Fibroblast of peridontal ligament (primary cell): ENCODE measurements at regions not wholly inside any gene's neighbourhood (a gene's known extent, or its start where the extent isn't known, plus 50 kb on each side); places are given as distances from the start of the nearest gene placed in this dataset.
"Not testable (repeated sequence)": the region's sequence is repeated elsewhere in the genome, so short reads cannot be mapped to it uniquely, and the experiment has no call there.

Experiments
- DNase-seq: peaks from one replicate; pipeline ENCODE4 v3.0.0-alpha.2; 2010; ENCODE audit errors: extremely low read depth

DNA sequence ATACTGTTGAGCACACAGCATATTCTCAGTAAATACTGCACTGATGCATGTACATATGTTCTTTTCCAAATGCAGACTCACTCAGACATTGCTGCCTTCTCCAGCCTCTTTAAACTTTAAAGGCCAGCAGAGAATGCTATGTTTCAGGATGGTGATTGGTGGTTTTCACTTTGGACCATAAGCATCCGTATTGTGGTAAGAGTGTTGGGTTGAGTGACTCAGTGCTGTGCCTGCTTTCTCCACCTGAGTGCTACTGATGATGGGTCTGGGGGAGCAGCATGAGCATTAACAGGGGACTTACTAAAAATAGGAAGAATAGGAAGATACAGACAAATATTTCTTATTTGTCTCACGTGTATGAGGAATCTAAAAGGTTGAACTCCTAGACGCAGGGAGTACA is 56.3 kb upstream of the ZNF92 start:
- no peak for DNase-seq

DNA sequence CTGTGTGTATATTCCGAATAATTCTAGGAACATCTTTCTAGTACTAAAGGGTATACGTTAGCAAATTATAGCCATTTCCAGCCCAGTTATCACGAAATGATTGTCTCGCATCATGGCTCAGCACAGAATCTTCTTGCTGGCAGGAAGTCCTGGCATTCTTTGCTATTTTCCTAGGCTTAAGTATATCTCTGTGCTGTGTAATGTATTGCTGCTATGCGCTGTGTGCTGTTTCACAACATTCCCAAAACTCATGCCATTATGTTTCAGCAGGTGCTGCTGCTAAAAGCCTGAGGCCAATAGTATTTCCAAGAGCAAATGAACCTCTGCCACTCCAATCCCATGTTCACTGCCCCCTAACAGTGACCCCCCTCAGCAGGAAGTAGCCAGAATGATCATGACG is 62.9 kb upstream of the ZNF92 start:
- DNase-seq = no peak

DNA sequence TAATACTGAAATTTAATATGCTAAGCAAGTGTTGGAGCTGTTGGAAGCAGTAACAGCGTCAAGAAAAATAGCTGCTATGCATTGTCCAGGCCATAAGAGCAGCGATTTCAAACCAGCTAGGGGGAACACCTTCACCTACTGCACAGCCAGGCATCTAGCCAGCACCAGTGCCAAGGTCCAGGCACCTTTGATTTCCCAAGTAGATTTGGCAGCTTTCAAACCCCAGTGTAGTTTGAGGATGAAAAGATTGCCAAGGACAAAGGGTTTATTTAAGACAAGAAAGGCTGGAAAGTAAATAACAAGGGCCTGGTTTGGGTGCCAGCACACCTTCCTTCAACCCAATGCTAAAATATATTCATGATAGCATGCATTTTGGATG is 65.4 kb upstream of the ZNF92 start:
- no peak for DNase-seq

DNA sequence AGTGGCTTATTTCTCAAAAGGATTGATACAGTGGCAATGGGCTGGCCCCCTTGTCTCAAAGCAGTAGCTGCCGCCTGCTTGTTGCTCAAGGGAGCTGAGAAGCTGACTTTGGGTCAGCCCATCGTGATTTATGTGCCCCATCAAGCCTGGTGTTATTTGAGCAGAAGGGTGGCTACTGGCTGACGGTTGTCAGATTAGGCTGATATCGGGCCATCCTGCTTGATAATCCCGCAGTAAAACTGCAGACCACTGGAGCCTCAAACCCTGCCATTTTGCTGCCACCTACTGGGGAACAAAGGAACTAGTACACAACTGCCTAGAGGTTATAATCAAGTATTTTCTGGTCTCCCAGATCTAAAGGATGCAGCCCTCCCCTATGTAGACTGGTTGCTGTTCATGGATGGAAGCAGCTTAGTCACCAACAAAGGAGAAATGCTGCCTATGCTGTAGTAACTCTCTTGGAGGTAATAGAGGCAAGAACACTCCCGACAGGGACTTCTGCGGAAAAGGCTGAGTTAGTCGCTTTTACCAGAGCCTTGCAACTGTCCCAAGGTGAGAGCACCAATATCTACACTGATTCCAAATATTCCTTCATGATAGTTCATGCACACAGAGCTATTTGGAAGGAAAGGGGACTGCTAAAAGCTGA is 65.9 kb upstream of the ZNF92 start:
- peak; percentile 55 for DNase-seq

DNA sequence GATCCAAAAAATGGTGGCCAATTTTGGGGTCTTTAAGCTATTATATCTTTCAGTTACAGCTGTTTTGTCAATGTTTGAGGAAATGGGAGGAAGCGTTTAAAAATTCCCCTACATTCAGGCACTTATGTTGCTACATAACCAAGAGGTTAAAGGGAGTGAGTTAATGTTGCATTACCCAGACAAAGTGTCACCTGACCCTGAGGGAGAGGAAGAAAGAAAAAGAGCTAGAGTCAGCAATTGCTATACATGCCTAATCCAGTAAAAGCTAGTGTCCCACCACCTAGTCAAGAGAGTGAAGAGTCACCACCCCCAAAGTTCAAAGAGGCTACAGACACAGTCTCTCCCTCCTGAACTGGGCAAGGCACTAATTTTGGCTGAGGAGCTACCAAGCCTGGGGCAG is 69.5 kb upstream of the ZNF92 start:
- no peak for DNase-seq

DNA sequence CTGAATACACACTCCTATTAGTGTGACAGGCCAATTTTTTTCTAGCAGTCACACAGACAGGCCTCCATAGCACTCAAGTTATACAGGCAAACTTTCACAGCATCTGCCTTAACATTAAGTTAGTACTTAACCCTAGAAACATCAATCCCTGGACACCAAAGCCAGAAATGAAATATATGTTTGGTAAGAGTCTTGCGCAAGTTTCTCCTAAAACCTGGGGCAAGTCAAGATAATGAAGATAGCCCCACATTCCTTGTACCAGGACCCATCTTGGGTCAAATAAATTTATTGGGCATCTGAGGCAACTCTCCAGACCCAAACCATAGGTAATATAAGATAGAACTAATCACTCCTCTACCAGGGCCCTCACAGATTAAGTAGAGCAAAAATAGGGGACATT is 70.8 kb upstream of the ZNF92 start:
- no peak for DNase-seq

DNA sequence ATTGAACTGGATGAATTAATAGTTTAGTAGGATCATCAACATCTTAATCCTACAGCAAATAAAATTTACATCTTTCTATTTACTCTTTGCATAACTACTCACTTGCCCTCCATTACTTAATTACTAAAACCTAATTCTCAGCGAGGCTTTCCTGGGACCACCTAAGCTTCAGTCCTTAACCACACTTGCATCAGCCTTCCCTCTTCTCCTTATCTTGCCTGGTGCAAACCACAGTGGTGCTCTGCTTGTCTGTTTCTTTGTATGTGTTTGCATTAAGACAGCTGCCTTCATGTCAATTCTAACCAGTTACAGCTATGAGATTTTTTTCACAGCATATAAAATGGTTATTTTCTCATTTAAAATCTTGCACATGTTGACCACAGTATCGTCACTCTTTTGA is 72.6 kb upstream of the ZNF92 start:
- DNase-seq = no peak

DNA sequence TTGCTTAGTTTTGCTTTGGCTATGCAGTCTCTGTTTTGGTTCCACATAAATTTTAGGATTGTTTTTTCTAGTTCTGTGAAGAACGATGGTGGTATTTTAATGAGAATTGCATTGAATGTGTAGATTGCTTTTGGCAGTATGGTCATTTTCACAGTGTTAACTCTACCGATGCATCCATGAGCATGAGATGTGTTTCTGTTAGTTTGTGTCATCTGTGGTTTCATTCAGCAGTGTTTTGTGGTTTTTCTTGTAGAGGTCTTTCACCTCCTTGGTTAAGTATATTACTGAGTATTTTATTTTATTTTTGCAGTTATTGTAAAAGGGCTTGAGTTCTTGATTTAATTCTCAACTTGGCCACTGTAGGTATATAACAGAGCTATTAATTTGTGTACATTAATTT is 78.2 kb upstream of the ZNF92 start:
- DNase-seq = no peak

DNA sequence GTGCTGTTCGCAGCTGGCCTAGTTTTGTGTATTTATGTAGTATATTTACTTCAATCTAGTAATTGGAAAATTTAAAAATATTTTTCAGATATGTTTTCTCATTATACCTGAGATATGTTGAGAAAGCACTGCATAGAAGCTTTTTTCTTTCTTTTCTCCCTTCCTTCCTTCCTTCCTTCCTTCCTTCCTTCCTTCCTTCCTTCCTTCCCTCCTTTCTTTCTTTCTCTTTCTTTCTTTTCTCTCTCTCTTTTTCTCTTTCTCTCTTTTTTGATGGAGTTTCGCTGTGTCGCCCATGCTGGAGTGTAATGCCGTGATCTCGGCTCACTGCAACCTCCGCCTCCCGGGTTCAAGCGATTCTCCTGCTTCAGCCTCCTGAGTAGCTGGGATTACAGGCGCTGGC is 83.3 kb upstream of the ZNF92 start:
- DNase-seq = not testable (repeated sequence)

DNA sequence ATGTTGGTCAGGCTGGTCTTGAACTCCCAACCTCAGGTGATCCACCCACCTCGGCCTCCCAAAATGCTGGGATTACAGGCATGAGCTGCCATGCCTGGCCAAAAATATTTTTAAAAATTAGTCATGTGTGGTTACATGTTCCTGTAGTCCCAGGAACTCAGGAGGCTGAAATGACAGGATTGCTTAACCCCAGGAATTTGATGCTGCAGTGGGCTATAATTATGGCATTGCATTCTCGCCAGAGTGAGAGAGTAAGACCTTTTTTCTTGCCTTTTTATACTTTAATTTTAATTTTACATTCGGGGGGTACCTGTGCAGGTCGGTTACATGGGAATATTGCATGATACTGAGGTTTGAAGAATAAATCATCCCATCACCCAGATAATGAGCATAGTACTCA is 86.6 kb upstream of the ZNF92 start:
- no peak for DNase-seq

DNA sequence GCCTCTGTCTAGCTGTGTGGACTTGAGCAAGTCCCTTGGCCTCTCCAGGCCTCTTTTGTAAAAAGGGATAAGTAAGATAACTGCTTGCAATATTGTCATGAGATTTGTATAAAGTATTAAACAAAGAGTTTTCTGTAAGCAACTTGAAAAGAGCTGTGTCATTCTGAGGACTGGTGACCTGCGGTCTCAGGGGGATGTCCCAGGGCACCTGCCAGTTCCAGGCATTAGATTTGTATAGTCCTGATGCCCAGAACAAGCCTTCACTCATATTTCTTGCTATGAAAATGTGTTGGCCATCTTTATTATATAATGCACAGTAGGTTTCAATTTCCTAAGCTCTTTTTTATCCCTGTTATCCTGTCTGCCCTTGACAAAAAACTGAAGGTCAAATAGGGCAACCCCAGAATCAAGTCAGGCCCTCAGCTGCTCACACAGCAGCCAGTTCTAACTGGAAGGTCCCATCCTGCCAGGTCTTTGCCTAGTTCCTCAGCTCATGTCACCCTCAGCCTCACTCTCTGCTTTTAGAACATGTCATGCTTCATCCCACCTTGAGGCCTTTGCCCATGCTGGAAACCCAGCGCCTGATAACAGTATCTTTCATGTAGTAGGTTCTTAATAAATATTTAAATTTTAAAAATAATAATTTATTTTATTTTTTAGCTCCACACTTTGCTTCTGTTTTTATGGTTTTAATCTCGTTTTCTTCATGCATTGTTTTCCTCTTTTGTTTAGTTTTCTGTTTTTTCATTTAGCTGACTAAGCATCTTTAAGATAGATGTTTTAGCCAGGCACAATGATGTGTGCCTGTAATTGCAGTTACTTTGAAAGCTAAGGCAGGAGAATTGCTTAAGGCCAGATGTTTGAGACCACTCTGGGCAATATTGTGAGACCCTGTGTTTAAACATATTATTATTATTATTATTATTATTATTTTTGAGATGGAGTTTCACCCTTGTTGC is 87.5 kb upstream of the ZNF92 start:
- no peak for DNase-seq

DNA sequence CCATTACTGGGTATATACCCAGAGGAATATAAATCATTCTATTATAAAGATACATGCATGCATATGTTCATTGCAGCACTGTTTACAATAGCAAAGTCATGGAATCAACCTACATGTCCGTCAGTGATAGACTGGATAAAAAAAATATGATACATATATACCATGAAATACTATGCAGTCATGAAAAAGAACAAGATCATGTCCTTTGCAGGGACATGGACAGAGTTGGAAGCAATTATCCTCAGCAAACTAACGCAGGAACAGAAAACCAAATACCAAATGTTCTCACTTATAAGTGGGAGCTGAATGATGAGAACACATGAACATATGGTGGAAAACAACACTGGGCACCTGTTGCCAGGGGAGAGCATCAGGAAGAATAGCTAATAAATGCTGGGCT is 88.4 kb upstream of the ZNF92 start:
- not testable (repeated sequence) for DNase-seq

DNA sequence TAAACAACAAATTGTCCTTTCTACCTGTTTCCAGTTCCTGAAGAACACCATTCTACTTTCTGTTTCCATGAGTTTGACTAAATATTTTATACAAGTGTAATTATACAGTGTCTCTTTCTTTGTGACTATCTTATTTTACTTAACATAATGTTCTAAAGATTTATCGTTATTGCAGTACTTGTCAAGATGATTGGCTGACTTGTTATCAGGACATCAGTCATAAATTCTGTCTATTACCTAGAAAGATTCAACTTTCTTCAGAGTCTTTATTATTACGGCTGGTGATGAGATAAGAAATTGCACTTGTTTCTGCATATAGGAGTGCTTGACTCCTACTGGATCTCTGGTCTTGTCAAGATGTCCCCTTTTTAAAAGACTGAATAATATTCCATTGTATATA is 93.9 kb upstream of the ZNF92 start:
- DNase-seq = no peak

DNA sequence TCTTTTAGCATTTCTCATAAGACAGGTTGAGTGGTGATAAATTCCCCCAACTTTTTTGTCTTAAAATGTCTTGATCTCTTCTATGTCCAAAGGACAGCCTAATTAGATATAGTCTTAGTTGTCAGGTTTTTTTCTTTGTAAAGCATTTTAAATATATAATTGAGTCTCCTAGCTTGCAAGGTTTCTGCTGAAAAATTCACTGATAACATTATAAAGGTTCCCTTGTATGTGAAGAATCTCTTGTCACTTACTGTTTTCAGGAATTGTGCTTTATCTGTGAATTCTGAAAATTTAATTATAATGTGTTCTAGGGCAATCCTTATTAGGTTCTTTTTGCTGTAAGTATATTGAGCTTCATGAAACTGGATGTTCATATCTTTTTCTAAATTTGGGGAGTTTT is 96.8 kb upstream of the ZNF92 start:
- no peak for DNase-seq

DNA sequence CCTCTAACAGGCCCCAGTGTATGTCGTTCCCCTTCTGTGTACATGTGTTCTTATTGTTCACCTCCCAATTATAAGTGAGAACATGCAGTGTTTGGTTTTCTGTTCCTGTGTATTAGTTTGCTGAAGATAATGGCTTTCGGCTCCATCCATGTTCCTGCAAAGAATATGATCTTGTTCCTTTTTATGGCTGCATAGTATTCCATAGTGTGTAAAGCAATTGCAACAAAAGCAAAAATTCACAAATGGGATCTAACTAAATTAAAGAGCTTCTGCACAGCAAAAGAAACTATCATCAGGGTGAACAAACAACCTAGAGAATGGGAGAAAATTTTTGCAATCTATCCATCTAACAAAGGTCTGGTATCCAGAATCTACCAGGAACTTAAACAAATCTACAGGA is 102.2 kb upstream of the ZNF92 start:
- DNase-seq = not testable (repeated sequence)

DNA sequence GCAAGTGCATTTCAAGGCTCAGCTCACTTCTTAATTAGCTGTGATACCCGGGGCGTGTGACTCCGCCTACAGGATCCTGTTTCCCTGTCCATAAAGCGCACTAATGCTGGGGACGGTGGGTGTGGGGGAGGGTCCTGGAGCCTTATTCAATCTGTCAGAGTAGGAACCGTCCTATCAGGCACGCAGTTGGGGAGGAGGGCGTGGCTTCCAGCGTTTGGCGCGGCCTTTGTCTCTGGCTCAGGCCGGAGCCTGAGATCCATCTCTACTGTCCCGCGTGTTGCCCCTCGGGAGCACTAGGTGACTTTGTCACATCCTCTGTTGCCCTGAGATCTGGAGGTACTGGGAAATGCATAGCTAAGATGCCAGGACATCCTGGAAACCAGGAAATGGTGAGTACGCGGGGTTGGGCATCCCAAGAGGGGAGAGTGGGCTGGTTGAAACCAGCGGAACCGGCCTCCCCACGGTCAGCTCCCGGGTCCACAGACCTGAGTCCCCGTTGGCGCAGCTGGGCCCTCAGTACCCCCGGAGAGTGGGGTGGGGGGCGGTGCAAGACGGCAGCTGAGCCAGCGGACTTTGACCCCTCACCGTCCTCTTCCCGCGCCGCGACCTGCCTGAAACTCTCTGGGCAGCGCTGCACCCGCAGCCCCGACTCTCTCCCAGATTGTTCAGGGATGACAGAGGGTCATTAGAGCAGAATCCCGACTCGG is 104.4 kb upstream of the ZNF92 start:
- no peak for DNase-seq

DNA sequence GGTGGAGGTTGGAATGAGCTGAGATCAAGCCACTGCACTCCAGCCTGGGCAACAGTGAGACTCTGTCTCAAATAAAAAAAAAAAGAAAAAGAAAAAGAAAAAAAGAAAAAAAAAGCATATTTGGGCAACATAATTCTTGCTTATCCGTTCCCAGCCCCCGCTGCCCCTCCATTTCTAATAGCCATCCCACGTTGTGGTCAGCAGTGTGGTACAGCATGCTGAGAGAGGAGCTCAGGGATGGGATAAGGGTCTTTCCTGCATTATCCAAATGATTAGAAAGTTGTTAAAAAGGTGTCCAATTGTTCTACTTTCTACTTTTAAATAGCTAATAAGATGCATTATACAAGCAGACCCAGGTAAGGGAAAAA is 104.9 kb upstream of the ZNF92 start:
- no peak for DNase-seq

DNA sequence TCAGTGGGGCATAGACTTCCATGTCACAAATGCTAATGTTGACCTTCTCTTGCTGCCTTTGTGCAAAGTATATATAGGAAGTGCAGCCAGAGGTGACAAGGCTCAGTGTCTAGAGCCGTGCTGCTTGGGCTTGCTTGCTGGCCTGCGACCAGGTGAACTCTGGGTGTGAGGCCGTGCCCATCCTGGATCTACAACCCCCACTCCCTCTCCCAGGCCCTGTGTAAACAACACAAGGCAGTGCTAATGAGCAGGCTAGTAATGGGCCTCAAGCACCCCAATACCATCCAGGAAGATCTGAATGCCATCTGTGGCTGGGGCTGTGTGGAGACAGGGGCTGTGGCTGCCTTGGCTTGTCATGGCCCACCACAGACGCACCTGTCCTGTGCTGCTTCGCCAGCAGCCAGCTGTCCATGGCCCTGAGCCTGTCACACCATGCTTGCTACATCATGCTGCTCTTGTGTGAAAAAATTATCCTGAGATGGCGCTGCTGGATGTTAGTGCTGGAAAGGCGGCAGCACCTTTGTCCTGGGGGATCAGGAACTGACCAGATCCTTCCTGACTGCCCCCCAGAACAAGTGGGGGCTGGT is 107.6 kb upstream of the ZNF92 start:
- no peak for DNase-seq

DNA sequence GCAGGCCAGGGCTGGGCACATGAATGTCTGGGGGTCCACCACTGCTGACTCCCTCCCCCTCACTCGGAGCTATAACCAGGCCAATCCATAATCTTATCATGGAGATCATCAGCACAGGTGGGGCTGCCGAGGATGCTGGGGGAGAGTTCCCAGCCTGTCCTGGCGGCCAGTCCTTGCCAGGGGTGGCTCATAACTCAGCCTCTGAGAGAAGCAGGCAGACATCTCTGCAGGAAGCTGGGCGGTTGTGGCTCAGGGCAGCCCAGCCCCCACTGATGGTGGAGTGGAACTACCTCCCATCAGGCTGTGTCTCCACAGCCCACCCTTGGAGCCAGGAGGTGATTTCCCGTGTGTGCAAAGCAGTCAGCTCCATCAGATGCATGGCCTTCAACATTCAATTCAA is 109.4 kb upstream of the ZNF92 start:
- no peak for DNase-seq

DNA sequence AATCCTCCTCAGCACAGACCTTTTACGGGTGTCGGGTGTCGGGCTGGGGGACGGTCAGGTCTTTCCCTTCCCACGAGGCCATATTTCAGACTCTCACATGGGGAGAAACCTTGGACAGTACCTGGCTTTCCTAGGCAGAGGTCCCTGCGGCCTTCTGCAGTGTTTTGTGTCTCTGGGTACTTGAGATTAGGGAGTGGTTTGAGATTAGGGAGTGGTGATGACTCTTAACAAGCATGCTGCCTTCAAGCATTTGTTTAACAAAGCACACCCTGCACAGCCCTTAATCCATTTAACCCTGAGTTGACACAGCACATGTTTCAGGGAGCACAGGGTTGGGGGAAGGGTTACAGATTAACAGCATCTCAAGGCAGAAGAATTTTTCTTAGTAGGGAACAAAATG is 113.0 kb upstream of the ZNF92 start:
- DNase-seq = not testable (repeated sequence)

DNA sequence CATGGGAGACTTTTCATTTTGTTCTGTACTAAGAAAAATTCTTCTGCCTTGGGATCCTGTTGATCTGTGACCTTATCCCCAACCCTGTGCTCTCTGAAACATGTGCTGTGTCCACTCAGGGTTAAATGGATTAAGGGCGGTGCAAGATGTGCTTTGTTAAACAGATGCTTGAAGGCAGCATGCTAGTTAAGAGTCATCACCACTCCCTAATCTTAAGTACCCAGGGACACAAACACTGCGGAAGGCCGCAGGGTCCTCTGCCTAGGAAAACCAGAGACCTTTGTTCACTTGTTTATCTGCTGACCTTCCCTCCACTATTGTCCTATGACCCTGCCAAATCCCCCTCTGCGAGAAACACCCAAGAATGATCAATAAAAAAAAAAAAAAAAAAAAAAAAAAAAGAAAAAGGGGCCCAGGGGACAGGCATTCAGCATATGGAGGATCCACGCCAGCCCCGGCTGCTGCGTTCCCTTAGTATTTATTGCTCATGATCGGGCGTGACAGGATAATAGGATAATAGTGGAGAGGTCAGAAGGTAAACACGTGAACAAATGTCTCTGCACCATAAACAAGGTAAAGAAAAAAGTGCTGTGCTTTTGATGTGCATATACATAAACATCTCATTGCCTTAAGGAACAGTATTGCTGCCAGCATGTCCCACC is 113.7 kb upstream of the ZNF92 start:
- DNase-seq = not testable (repeated sequence)

DNA sequence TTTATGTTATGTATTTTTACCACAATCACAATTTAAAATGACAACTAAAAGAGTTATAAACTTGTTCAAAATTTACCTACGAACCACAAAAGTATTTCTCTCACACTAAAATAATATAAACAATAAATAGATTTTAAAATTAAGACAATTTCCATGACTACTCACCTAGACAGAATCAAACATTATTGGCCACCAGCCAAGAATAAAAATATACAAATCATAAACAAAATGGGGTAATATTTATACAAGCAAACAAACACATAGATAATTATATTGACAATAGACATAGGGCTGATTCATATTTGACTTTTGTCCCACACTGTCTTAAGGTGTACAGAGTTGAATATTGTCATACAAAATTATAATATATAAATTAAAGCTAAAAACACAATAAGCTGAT is 119.6 kb upstream of the ZNF92 start:
- no peak for DNase-seq
